OCI-LY7 (cell line): ENCODE measurements at regions not wholly inside any gene's neighbourhood (a gene's known extent, or its start where the extent isn't known, plus 50 kb on each side); places are given as distances from the start of the nearest gene placed in this dataset.

Experiments
- BruUV-seq: library from RNA; stranded (reverse); fragments of 400-500 nt; replicated peaks from 2 replicates; lab custom pipeline; 2021; lab: Mats Ljungman, UMichigan
- CTCF ChIA-PET: fragments of 300-600 bp; sonication (Branson Sonifier 250); formaldehyde crosslinking; loops from one replicate; lab custom pipeline; 2022; ENCODE audit warnings: antibody characterized with exemption; ENCODE audit not compliant: unreplicated experiment; lab: Charles Lee
- POLR2A ChIA-PET: fragments of 300-600 bp; sonication (Branson Sonifier 250); formaldehyde crosslinking; loops from one replicate; lab custom pipeline; 2022; ENCODE audit warnings: antibody characterized with exemption; lab: Charles Lee
- DNase-seq: peaks from one replicate; pipeline ENCODE4 v3.0.0-alpha.2; 2015; ENCODE audit warnings: low spot score
- H2AFZ ChIP-seq: fragments of 200-600 bp; sonication (generic), shearing (Covaris generic); 2 replicates; pipeline ENCODE4 v1.6.1; 2014; ENCODE audit warnings: mild to moderate bottlenecking, antibody characterized with exemption, low read length, moderate library complexity
- H3K27ac ChIP-seq: fragments of 200-600 bp; sonication (generic); 2 replicates; pipeline ENCODE4 v1.5.1; 2014; ENCODE audit warnings: mixed run types, low read depth, mild to moderate bottlenecking, moderate library complexity, low read length, inconsistent platforms; ENCODE audit not compliant: poor library complexity, severe bottlenecking
- H3K36me3 ChIP-seq: fragments of 200-600 bp; sonication (generic); 2 replicates; pipeline ENCODE4 v1.6.1; 2014; ENCODE audit warnings: mild to moderate bottlenecking, antibody characterized with exemption, low read length, moderate library complexity, mixed read lengths; ENCODE audit not compliant: insufficient read depth
- H3K4me1 ChIP-seq: fragments of 200-600 bp; sonication (generic); 2 replicates; pipeline ENCODE4 v1.5.1; 2014; ENCODE audit warnings: mild to moderate bottlenecking, low read length; ENCODE audit not compliant: insufficient read depth, poor library complexity, severe bottlenecking
- H3K4me2 ChIP-seq: fragments of 200-600 bp; sonication (generic); 2 replicates; pipeline ENCODE4 v1.6.1; 2014; ENCODE audit warnings: mild to moderate bottlenecking, low read length
- H3K4me3 ChIP-seq: fragments of 200-600 bp; sonication (generic); 2 replicates; pipeline ENCODE4 v1.5.1; 2014; ENCODE audit warnings: mild to moderate bottlenecking, low read depth, low read length; ENCODE audit not compliant: poor library complexity, severe bottlenecking
- H3K79me2 ChIP-seq: fragments of 200-600 bp; sonication (generic); 2 replicates; pipeline ENCODE4 v1.6.1; 2016; ENCODE audit warnings: low read depth, mild to moderate bottlenecking, low read length, moderate library complexity, mixed read lengths; ENCODE audit not compliant: insufficient read depth
- H3K9me2 ChIP-seq: fragments of 200-600 bp; sonication (generic); 2 replicates; pipeline ENCODE4 v1.6.1; 2016; ENCODE audit warnings: mild to moderate bottlenecking, low read length, mixed read lengths; ENCODE audit not compliant: insufficient read depth
- H3K9me3 ChIP-seq: fragments of 200-600 bp; sonication (generic); 2 replicates; pipeline ENCODE4 v1.6.1; 2014; ENCODE audit warnings: mild to moderate bottlenecking, mixed run types, low read length, mixed read lengths
- H4K20me1 ChIP-seq: fragments of 200-600 bp; sonication (generic); 2 replicates; pipeline ENCODE4 v1.6.1; 2014; ENCODE audit warnings: mild to moderate bottlenecking, antibody characterized with exemption, low read length, moderate library complexity, mixed read lengths; ENCODE audit not compliant: insufficient read depth
- EZH2phosphoT487 ChIP-seq: fragments of 200-600 bp; sonication (generic); IDR thresholded peaks from 2 replicates; pipeline ENCODE4 v1.6.1; 2018; ENCODE audit warnings: low read depth, borderline replicate concordance, mild to moderate bottlenecking, mixed run types, antibody characterized with exemption, low read length, moderate library complexity, mixed read lengths
- intact Hi-C: fragments of 100-400 bp; cut with micrococcal nuclease; formaldehyde crosslinking; loops from one replicate; pipeline ENCODE4 v1.10.0; 2022; ENCODE audit not compliant: unreplicated experiment
- TF ChIP-seq, protein P1 (sequence below): fragments of 200-600 bp; sonication (generic); conservative IDR thresholded peaks from 2 replicates; pipeline ENCODE4 v1.5.1; 2014; ENCODE audit warnings: mild to moderate bottlenecking, antibody characterized with exemption, low read length, moderate library complexity, mixed read lengths

DNA sequence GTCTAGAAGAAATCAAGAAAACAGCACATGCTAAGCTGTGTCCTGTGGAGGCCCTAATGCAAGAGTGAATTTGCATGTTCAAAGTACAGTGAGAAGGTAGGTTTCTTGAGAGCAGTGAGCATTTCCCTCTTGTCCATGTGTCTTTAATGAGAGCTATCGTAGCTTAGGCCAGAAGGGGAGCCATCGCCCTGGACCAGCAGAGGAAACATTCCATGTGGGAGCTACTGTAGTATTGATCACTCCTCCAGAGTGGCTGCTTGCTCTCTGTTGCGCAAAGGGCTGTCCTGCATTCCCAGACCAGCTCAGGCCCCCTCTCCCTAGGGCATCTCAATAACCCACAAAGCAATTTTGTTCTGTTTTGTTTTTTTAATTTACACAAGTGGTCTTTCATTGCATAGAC, 950.1 kb downstream of the CNTNAP5 start:
- POLR2A ChIA-PET = no interaction called here
- TF ChIP-seq, protein P1, sequence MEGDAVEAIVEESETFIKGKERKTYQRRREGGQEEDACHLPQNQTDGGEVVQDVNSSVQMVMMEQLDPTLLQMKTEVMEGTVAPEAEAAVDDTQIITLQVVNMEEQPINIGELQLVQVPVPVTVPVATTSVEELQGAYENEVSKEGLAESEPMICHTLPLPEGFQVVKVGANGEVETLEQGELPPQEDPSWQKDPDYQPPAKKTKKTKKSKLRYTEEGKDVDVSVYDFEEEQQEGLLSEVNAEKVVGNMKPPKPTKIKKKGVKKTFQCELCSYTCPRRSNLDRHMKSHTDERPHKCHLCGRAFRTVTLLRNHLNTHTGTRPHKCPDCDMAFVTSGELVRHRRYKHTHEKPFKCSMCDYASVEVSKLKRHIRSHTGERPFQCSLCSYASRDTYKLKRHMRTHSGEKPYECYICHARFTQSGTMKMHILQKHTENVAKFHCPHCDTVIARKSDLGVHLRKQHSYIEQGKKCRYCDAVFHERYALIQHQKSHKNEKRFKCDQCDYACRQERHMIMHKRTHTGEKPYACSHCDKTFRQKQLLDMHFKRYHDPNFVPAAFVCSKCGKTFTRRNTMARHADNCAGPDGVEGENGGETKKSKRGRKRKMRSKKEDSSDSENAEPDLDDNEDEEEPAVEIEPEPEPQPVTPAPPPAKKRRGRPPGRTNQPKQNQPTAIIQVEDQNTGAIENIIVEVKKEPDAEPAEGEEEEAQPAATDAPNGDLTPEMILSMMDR = no peak
- no peak for TF ChIP-seq EZH2phosphoT487

DNA sequence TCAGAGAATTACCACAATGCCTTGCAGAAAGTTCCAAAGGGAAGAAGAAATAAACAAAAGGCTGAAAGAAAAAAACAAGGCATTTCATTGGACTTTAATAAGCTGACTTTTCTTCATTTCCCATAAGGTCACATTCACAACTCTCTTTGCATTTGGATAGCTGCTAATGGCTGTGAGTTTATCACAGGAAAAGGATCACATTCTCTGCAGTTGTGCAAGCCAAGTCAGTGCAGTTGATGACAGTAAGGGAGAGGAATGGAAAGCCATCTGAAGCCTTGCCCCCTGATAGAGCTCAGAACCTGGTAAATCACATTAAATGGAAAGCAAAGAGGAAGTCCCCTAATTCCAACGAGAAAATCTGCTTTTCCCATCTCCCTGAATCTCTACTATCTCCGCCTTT, 950.6 kb downstream of the CNTNAP5 start:
- Histone ChIP-seq H3K36me3 (no peaks in the 10 kb centered on the region), H3K4me1 (no peaks in the 10 kb centered on the region), H3K79me2 (no peaks in the 10 kb centered on the region), H3K27ac (no peak overlapping the region), H3K9me3 (no peaks in the 10 kb centered on the region), H3K4me2 (no peak overlapping the region), H3K9me2 (no peaks in the 10 kb centered on the region), H2AFZ (no peak overlapping the region), H4K20me1 (no peaks in the 10 kb centered on the region), H3K4me3 (no peak overlapping the region)
- BruUV-seq = no TSS peak
- no peak for DNase-seq
- TF ChIP-seq, protein P1 = no peak
- TF ChIP-seq EZH2phosphoT487 = no peak
- intact Hi-C loops = no loop called here
- ChIA-PET CTCF (no interaction called here), POLR2A (no interaction called here)

More for the DNA sequence above, 950.1 kb downstream of the CNTNAP5 start:
- H4K20me1 ChIP-seq = no peaks in the 10 kb centered on the region
- H3K27ac ChIP-seq = no peak overlapping the region
- intact Hi-C loops = no loop called here
- CTCF ChIA-PET = no interaction called here
- H3K4me3 ChIP-seq = no peak overlapping the region
- no peak overlapping the region for H2AFZ ChIP-seq
- H3K4me2 ChIP-seq = no peak overlapping the region
- no peaks in the 10 kb centered on the region for H3K79me2 ChIP-seq
- H3K9me2 ChIP-seq = no peaks in the 10 kb centered on the region
- H3K36me3 ChIP-seq = no peaks in the 10 kb centered on the region
- DNase-seq = no peak
- no TSS peak for BruUV-seq
- H3K9me3 ChIP-seq = no peaks in the 10 kb centered on the region
- no peaks in the 10 kb centered on the region for H3K4me1 ChIP-seq

GRCh38 chr2:124978597-124978996, 953.5 kb downstream of the CNTNAP5 start:
- no peaks in the 10 kb centered on the region for H3K36me3 ChIP-seq
- H3K4me3 ChIP-seq = no peak overlapping the region
- no TSS peak for BruUV-seq
- no peaks in the 10 kb centered on the region for H3K9me3 ChIP-seq
- TF ChIP-seq, protein P1 = no peak
- TF ChIP-seq EZH2phosphoT487 = no peak
- CTCF ChIA-PET = no interaction called here
- H3K4me1 ChIP-seq = no peaks in the 10 kb centered on the region
- POLR2A ChIA-PET = no interaction called here
- H3K9me2 ChIP-seq = no peaks in the 10 kb centered on the region
- intact Hi-C loops = no loop called here
- H3K27ac ChIP-seq = no peak overlapping the region
- H4K20me1 ChIP-seq = no peaks in the 10 kb centered on the region
- H2AFZ ChIP-seq = no peak overlapping the region
- no peak overlapping the region for H3K4me2 ChIP-seq
- H3K79me2 ChIP-seq = no peaks in the 10 kb centered on the region
- no peak for DNase-seq
